ENCODE measurements at regions not wholly inside any gene's neighbourhood (a gene's known extent, or its start where the extent isn't known, plus 50 kb on each side); places are given as distances from the start of the nearest gene placed in this dataset.

GRCh38 chr9:19940811-19941535 lies 152.1 kb upstream of the SLC24A2 start:
- H3K4me3 ChIP-seq, result no peak overlapping the region
- no peak for DNase-seq
- no peak overlapping the region for H3K27ac ChIP-seq
- no peaks in the 10 kb centered on the region for H3K36me3 ChIP-seq
- TF ChIP-seq EP300 (IDR thresholded peaks at IDR 0.05) (no peak), POLR2AphosphoS5 (IDR thresholded peaks at IDR 0.05) (no peak), CTCF (IDR thresholded peaks at IDR 0.05) (no peak), POLR2A (IDR thresholded peaks at IDR 0.05) (no peak)
- H3K27me3 ChIP-seq, result peaks cover 0 to 4% (median 0%) of the 10 kb centered on the region in 3 donors
- intact Hi-C loops (cut with DNase I; ENCODE audit: low total_unique reads), result no loop called here
- no peaks in the 10 kb centered on the region for H3K4me1 ChIP-seq
- WGBS, 5 donors, result 58 to 82% (median 77%) methylated on average over 2 of the region's 2 CpGs
- H3K9me3 ChIP-seq, result no peaks in the 10 kb centered on the region

GRCh38 chr9:19939734-19940278 lies 151.0 kb upstream of the SLC24A2 start:
- intact Hi-C loops (cut with DNase I; ENCODE audit: low total_unique reads), result no loop called here
- H3K36me3 ChIP-seq, result no peaks in the 10 kb centered on the region
- TF ChIP-seq EP300 (IDR thresholded peaks at IDR 0.05) (no peak), CTCF (IDR thresholded peaks at IDR 0.05) (no peak), POLR2A (IDR thresholded peaks at IDR 0.05) (no peak), POLR2AphosphoS5 (IDR thresholded peaks at IDR 0.05) (no peak)
- H3K27me3 ChIP-seq, result peaks cover 0 to 6% (median 0%) of the 10 kb centered on the region in 3 donors
- H3K9me3 ChIP-seq, result no peaks in the 10 kb centered on the region
- H3K4me3 ChIP-seq, result no peak overlapping the region
- 43 to 56% (median 54%) methylated on average over 5 of the region's 5 CpGs for WGBS, 5 donors
- H3K27ac ChIP-seq, result no peak overlapping the region
- peaks cover 0 to 2% (median under 1%) of the 10 kb centered on the region in 4 donors for H3K4me1 ChIP-seq
- no peak for DNase-seq

GRCh38 chr9:19938990-19939733 lies 150.3 kb upstream of the SLC24A2 start:
- intact Hi-C loops (cut with DNase I; ENCODE audit: low total_unique reads), result no loop called here
- no peak for DNase-seq
- H3K9me3 ChIP-seq, result no peaks in the 10 kb centered on the region
- peaks cover 0 to 8% (median 6%) of the 10 kb centered on the region in 4 donors for H3K4me1 ChIP-seq
- WGBS, 5 donors, result 78 to 92% (median 90%) methylated on average over 6 of the region's 6 CpGs
- H3K27me3 ChIP-seq, result peaks cover 0 to 12% (median 5%) of the 10 kb centered on the region in 3 donors
- TF ChIP-seq POLR2A (IDR thresholded peaks at IDR 0.05) (no peak), EP300 (IDR thresholded peaks at IDR 0.05) (no peak), CTCF (IDR thresholded peaks at IDR 0.05) (no peak), POLR2AphosphoS5 (IDR thresholded peaks at IDR 0.05) (no peak)
- H3K27ac ChIP-seq, result no peak overlapping the region
- no peaks in the 10 kb centered on the region for H3K36me3 ChIP-seq
- no peak overlapping the region for H3K4me3 ChIP-seq

- Histone ChIP-seq H3K27me3 (peaks cover 0 to 14% (median 6%) of the 10 kb centered on the region in 3 donors), H3K4me3 (no peak overlapping the region), H3K27ac (no peak overlapping the region), H3K4me1 (peaks cover 0 to 10% (median 7%) of the 10 kb centered on the region in 4 donors), H3K9me3 (no peaks in the 10 kb centered on the region), H3K36me3 (no peaks in the 10 kb centered on the region)
- WGBS, 5 donors, result 63 to 81% (median 71%) methylated on average over 1 of the region's 1 CpG
- TF ChIP-seq CTCF (IDR thresholded peaks at IDR 0.05) (no peak), EP300 (IDR thresholded peaks at IDR 0.05) (no peak), POLR2A (IDR thresholded peaks at IDR 0.05) (no peak)
- intact Hi-C loops (cut with DNase I; ENCODE audit: low total_unique reads), result no loop called here
- no peak for DNase-seq
These were observed 148.3 kb upstream of the SLC24A2 start for GRCh38 chr9:19937121-19937520.

Measured in stomach (tissue), 8 donors.